ENCODE measurements at regions not wholly inside any gene's neighbourhood (a gene's known extent, or its start where the extent isn't known, plus 50 kb on each side); places are given as distances from the start of the nearest gene placed in this dataset.
A peak's percentile ranks its signal among the peaks of the same experiment; 100 is the strongest.

DNA sequence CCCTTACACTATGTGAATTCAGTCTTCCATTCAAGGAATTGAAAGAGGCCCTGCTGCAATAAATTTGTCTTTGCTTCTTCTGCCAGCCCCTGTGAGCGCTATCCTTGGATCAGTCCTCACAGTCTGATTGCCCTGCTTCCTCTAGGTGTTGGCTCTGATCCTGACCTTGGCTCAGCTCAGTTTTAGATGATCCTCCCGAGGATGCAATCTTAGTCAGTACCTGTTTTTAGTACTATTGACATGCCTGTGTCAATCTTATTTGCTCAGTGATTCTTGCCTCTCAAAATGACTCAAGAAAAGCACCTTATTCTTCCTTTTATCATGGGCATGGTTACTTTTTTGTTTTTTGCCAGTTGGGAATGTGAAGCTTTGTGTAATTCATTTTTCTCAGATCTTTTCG, 101.4 kb upstream of the KCNK1 start:
- Histone ChIP-seq H3K36me3 (ENCODE audit: control insufficient read depth, insufficient read depth, low read length) (no peaks in the 10 kb centered on the region), H4K5ac (ENCODE audit: low read length) (no peak overlapping the region), H3K18ac (ENCODE audit: low read length) (no peak overlapping the region), H3K56ac (ENCODE audit: low read length) (no peak overlapping the region), H2BK15ac (replicated peaks; ENCODE audit: low read depth) (no peak overlapping the region), H3K4me2 (ENCODE audit: low read length) (no peak overlapping the region), H3K4ac (ENCODE audit: low read depth, low read length) (no peak overlapping the region), H3K9ac (ENCODE audit: low read length) (no peak overlapping the region), H3K79me2 (ENCODE audit: control insufficient read depth, insufficient read depth, low read length) (no peaks in the 10 kb centered on the region), H3K27ac (ENCODE audit: low read depth, low read length) (no peak overlapping the region), H2AK5ac (ENCODE audit: low read length) (no peak overlapping the region), H3K27me3 (ENCODE audit: insufficient read depth, low read length, poor library complexity) (no peaks in the 10 kb centered on the region), H3K4me1 (ENCODE audit: control insufficient read depth, low read depth, low read length) (no peaks in the 10 kb centered on the region), H3K4me3 (ENCODE audit: low read length) (no peak overlapping the region), H3K23ac (ENCODE audit: low read length) (no peak overlapping the region), H2BK5ac (ENCODE audit: low read length) (no peak overlapping the region), H4K8ac (ENCODE audit: low read depth, low read length) (no peak overlapping the region), H3K79me1 (ENCODE audit: low read length) (no peaks in the 10 kb centered on the region), H2BK120ac (ENCODE audit: low read depth, low read length) (no peak overlapping the region)
- no CpG with 5 or more reads among the region's 3 CpGs for WGBS (ENCODE audit: extremely low coverage, insufficient coverage, low lambda C conversion rate)
- DNase-seq = no peak

DNA sequence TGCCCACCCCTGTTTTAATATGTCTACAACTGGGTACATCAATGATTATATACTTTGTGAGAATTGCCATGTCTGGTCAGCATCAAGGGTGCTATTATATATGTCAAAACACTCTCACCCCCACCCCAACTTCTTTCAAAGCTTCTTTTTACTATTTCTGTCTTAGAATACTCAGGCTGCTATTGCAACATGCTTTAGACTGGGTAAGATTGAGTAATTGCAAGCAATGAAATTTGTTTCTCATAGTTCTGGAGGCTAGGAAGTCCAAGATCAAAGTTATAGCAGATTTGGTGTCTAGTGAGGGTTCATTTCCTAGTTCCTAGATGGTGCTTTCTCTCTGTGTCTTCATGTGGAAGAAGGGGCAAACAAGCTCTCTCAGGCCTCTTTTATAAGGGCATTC, 100.5 kb upstream of the KCNK1 start:
- H3K56ac ChIP-seq (ENCODE audit: low read length) = no peak overlapping the region
- no peak for DNase-seq
- H3K27ac ChIP-seq (ENCODE audit: low read depth, low read length) = no peak overlapping the region
- H3K4me3 ChIP-seq (ENCODE audit: low read length) = no peak overlapping the region
- H3K4me1 ChIP-seq (ENCODE audit: control insufficient read depth, low read depth, low read length) = no peaks in the 10 kb centered on the region
- no peak overlapping the region for H3K4me2 ChIP-seq (ENCODE audit: low read length)
- no peaks in the 10 kb centered on the region for H3K79me1 ChIP-seq (ENCODE audit: low read length)
- H4K8ac ChIP-seq (ENCODE audit: low read depth, low read length) = no peak overlapping the region
- H3K79me2 ChIP-seq (ENCODE audit: control insufficient read depth, insufficient read depth, low read length) = no peaks in the 10 kb centered on the region
- H2AK5ac ChIP-seq (ENCODE audit: low read length) = no peak overlapping the region
- no peak overlapping the region for H2BK15ac ChIP-seq (replicated peaks; ENCODE audit: low read depth)
- H3K23ac ChIP-seq (ENCODE audit: low read length) = no peak overlapping the region
- no peak overlapping the region for H4K5ac ChIP-seq (ENCODE audit: low read length)
- no peaks in the 10 kb centered on the region for H3K36me3 ChIP-seq (ENCODE audit: control insufficient read depth, insufficient read depth, low read length)
- H3K18ac ChIP-seq (ENCODE audit: low read length) = no peak overlapping the region
- H3K4ac ChIP-seq (ENCODE audit: low read depth, low read length) = no peak overlapping the region
- H2BK120ac ChIP-seq (ENCODE audit: low read depth, low read length) = no peak overlapping the region
- no peak overlapping the region for H2BK5ac ChIP-seq (ENCODE audit: low read length)
- H3K9ac ChIP-seq (ENCODE audit: low read length) = no peak overlapping the region
- H3K27me3 ChIP-seq (ENCODE audit: insufficient read depth, low read length, poor library complexity) = no peaks in the 10 kb centered on the region

DNA sequence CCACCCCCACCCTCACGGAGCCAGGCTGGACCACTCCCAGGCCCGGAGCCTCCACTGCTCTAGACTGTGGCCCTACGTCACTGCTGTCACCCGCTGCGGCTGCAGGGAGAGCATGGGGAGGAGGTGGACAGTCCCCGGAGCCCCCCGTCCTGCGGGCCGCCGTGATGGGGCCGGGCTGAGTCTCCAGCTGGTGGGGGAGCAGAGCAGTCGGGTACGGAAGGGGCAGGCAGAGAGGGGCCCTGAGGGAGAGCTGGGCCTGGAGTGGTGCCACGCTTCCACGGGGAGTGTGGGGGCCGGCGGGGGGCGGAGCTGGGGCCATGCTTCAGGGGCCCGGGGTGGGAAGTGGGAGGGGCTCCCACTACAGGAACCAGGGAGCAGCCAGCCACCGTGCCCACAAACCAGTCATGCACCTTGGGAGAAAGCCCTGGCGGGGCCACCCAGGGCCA, 98.9 kb upstream of the KCNK1 start:
- H2BK15ac ChIP-seq (replicated peaks; ENCODE audit: low read depth) = no peak overlapping the region
- H3K27ac ChIP-seq (ENCODE audit: low read depth, low read length) = no peak overlapping the region
- H4K8ac ChIP-seq (ENCODE audit: low read depth, low read length) = no peak overlapping the region
- no peaks in the 10 kb centered on the region for H3K79me1 ChIP-seq (ENCODE audit: low read length)
- no peak overlapping the region for H2BK120ac ChIP-seq (ENCODE audit: low read depth, low read length)
- no peak overlapping the region for H2AK5ac ChIP-seq (ENCODE audit: low read length)
- no peak overlapping the region for H3K18ac ChIP-seq (ENCODE audit: low read length)
- no peak for DNase-seq
- no peak overlapping the region for H3K56ac ChIP-seq (ENCODE audit: low read length)
- no peak overlapping the region for H3K4ac ChIP-seq (ENCODE audit: low read depth, low read length)
- no peak overlapping the region for H4K5ac ChIP-seq (ENCODE audit: low read length)
- WGBS (ENCODE audit: extremely low coverage, insufficient coverage, low lambda C conversion rate) = no CpG with 5 or more reads among the region's 21 CpGs
- no peaks in the 10 kb centered on the region for H3K27me3 ChIP-seq (ENCODE audit: insufficient read depth, low read length, poor library complexity)
- no peaks in the 10 kb centered on the region for H3K79me2 ChIP-seq (ENCODE audit: control insufficient read depth, insufficient read depth, low read length)
- H3K4me1 ChIP-seq (ENCODE audit: control insufficient read depth, low read depth, low read length) = no peaks in the 10 kb centered on the region
- no peak overlapping the region for H3K9ac ChIP-seq (ENCODE audit: low read length)
- no peak overlapping the region for H3K23ac ChIP-seq (ENCODE audit: low read length)
- H2BK5ac ChIP-seq (ENCODE audit: low read length) = no peak overlapping the region
- H3K4me3 ChIP-seq (ENCODE audit: low read length) = no peak overlapping the region
- H3K36me3 ChIP-seq (ENCODE audit: control insufficient read depth, insufficient read depth, low read length) = no peaks in the 10 kb centered on the region
- H3K4me2 ChIP-seq (ENCODE audit: low read length) = no peak overlapping the region

DNA sequence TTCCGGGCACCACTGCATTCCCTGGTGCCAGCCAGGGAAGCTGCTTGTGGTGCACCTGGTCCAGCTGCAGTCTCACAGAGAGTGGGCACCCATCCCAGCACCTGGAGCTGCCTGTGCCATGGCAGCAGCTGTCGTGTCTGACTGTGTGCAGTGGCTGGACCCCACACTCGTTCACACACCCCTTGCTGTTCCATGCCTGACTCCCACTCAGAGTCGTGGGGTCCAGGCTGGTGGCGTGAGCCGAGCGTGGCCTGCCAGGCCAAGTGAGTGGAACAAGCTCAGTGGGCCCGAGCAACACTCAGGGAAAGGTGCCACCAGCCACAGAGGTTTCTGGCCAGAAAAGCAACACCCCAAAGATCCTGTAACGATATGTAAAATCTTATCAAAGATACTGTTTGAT, 97.2 kb upstream of the KCNK1 start:
- Histone ChIP-seq H2AK5ac (ENCODE audit: low read length) (no peak overlapping the region), H3K27me3 (ENCODE audit: insufficient read depth, low read length, poor library complexity) (no peaks in the 10 kb centered on the region), H3K79me1 (ENCODE audit: low read length) (no peaks in the 10 kb centered on the region), H2BK5ac (ENCODE audit: low read length) (no peak overlapping the region), H3K4me3 (ENCODE audit: low read length) (no peak overlapping the region), H3K79me2 (ENCODE audit: control insufficient read depth, insufficient read depth, low read length) (no peaks in the 10 kb centered on the region), H3K18ac (ENCODE audit: low read length) (no peak overlapping the region), H3K56ac (ENCODE audit: low read length) (no peak overlapping the region), H3K9ac (ENCODE audit: low read length) (no peak overlapping the region), H2BK120ac (ENCODE audit: low read depth, low read length) (no peak overlapping the region), H4K8ac (ENCODE audit: low read depth, low read length) (no peak overlapping the region), H3K36me3 (ENCODE audit: control insufficient read depth, insufficient read depth, low read length) (no peaks in the 10 kb centered on the region), H3K4me2 (ENCODE audit: low read length) (no peak overlapping the region), H2BK15ac (replicated peaks; ENCODE audit: low read depth) (no peak overlapping the region), H3K27ac (ENCODE audit: low read depth, low read length) (no peak overlapping the region), H3K23ac (ENCODE audit: low read length) (no peak overlapping the region), H4K5ac (ENCODE audit: low read length) (no peak overlapping the region), H3K4me1 (ENCODE audit: control insufficient read depth, low read depth, low read length) (no peaks in the 10 kb centered on the region), H3K4ac (ENCODE audit: low read depth, low read length) (no peak overlapping the region)
- no CpG with 5 or more reads among the region's 9 CpGs for WGBS (ENCODE audit: extremely low coverage, insufficient coverage, low lambda C conversion rate)
- DNase-seq = no peak

DNA sequence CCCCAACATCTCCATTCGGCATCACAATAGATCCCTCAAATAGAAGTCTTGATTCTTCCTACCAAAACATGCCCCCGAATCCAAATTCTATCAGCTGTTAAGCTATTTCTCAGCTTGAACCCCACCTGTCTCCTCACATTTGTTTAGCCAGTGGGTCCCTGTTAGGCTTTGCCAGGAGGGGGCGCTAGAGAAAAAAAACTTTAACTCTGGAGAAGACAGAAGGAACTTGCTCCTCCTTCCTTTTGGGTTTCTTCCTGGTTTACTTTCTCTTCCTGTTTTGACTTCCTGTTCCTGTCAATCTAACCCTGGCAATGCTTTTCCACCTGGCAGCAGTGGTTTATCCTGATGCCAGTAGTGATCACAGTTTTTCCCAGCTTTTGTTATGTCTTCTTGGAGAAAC, 95.6 kb upstream of the KCNK1 start:
- Histone ChIP-seq H3K36me3 (ENCODE audit: control insufficient read depth, insufficient read depth, low read length) (no peaks in the 10 kb centered on the region), H4K8ac (ENCODE audit: low read depth, low read length) (no peak overlapping the region), H3K18ac (ENCODE audit: low read length) (peak overlapping the region; percentile 64), H3K4me1 (ENCODE audit: control insufficient read depth, low read depth, low read length) (no peaks in the 10 kb centered on the region), H3K4ac (ENCODE audit: low read depth, low read length) (peak overlapping the region; percentile 71), H3K4me2 (ENCODE audit: low read length) (no peak overlapping the region), H3K9ac (ENCODE audit: low read length) (no peak overlapping the region), H3K79me2 (ENCODE audit: control insufficient read depth, insufficient read depth, low read length) (no peaks in the 10 kb centered on the region), H2BK120ac (ENCODE audit: low read depth, low read length) (no peak overlapping the region), H3K79me1 (ENCODE audit: low read length) (no peaks in the 10 kb centered on the region), H2AK5ac (ENCODE audit: low read length) (no peak overlapping the region), H3K27me3 (ENCODE audit: insufficient read depth, low read length, poor library complexity) (no peaks in the 10 kb centered on the region), H2BK5ac (ENCODE audit: low read length) (no peak overlapping the region), H4K5ac (ENCODE audit: low read length) (peak overlapping the region; percentile 91), H3K23ac (ENCODE audit: low read length) (no peak overlapping the region), H3K4me3 (ENCODE audit: low read length) (no peak overlapping the region), H3K27ac (ENCODE audit: low read depth, low read length) (no peak overlapping the region), H2BK15ac (replicated peaks; ENCODE audit: low read depth) (no peak overlapping the region), H3K56ac (ENCODE audit: low read length) (no peak overlapping the region)
- WGBS (ENCODE audit: extremely low coverage, insufficient coverage, low lambda C conversion rate) = no CpG with 5 or more reads among the region's 3 CpGs
- DNase-seq = peak; percentile 80

DNA sequence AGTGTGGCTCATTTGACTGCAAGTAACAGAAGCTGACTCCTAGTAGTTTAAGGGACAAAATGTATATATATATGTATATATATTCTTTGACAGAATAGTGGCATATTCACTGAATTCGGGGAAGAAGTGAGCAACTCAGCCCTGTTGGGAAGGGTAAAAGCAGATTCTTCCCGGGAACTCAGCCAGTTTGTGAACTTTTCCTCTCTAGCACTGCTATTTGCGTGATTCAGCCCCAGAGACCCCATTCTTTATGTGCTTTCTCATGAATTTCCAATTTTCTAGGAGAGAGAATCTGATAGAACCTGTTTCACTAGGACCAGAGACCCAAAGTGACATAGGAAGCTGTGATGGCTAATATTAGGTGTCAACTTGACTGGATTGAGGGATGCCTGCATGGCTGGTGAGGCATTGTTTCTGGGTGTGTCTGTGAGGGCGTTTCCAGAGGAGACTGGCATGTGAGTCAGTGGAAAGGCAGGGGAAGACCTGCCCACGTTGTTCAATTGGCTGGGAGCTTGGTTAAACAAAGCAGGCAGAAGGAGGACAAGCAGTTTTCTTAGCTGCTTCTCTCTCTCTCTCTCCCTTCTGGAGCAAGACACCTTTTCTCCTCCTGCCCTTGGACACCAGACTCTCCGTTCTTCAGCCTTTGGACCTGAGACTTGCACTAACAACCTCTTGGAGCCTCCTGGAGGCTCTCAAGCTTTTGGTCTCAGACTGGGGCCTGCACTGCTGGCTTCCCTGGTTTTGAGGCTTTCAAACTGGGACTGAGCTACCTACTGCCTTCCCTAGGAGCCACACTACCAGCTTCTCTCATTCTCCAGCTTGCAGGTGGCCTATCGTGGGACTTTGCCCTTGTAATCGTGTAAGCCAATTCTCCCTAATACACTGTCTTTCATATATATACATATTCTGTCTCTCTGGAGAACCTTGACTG, 93.4 kb upstream of the KCNK1 start:
- peak; percentile 31 for DNase-seq
- WGBS (ENCODE audit: extremely low coverage, insufficient coverage, low lambda C conversion rate) = no CpG with 5 or more reads among the region's 8 CpGs

More for the DNA sequence above, 93.4 kb upstream of the KCNK1 start:
- Histone ChIP-seq H3K79me2 (ENCODE audit: control insufficient read depth, insufficient read depth, low read length) (no peaks in the 10 kb centered on the region), H3K4ac (ENCODE audit: low read depth, low read length) (no peak overlapping the region), H3K27me3 (ENCODE audit: insufficient read depth, low read length, poor library complexity) (no peaks in the 10 kb centered on the region), H4K8ac (ENCODE audit: low read depth, low read length) (no peak overlapping the region), H2BK5ac (ENCODE audit: low read length) (no peak overlapping the region), H3K23ac (ENCODE audit: low read length) (no peak overlapping the region), H3K79me1 (ENCODE audit: low read length) (no peaks in the 10 kb centered on the region), H3K9ac (ENCODE audit: low read length) (no peak overlapping the region), H3K18ac (ENCODE audit: low read length) (no peak overlapping the region), H3K4me1 (ENCODE audit: control insufficient read depth, low read depth, low read length) (no peaks in the 10 kb centered on the region), H4K5ac (ENCODE audit: low read length) (no peak overlapping the region), H3K56ac (ENCODE audit: low read length) (no peak overlapping the region), H3K27ac (ENCODE audit: low read depth, low read length) (no peak overlapping the region), H2BK15ac (replicated peaks; ENCODE audit: low read depth) (no peak overlapping the region), H3K36me3 (ENCODE audit: control insufficient read depth, insufficient read depth, low read length) (no peaks in the 10 kb centered on the region), H3K4me3 (ENCODE audit: low read length) (no peak overlapping the region), H2BK120ac (ENCODE audit: low read depth, low read length) (no peak overlapping the region), H3K4me2 (ENCODE audit: low read length) (no peak overlapping the region), H2AK5ac (ENCODE audit: low read length) (no peak overlapping the region)
